NCI-H345 treated with DMSO at 0.1 percent for 48 hours (cell line): ENCODE measurements at regions not wholly inside any gene's neighbourhood (a gene's known extent, or its start where the extent isn't known, plus 50 kb on each side); places are given as distances from the start of the nearest gene placed in this dataset.
"Not testable (repeated sequence)": the region's sequence is repeated elsewhere in the genome, so short reads cannot be mapped to it uniquely, and the experiment has no call there.

Source experiments
- DNase-seq: peaks from one replicate; lab custom pipeline; 2025; ENCODE audit not compliant: unreplicated experiment; lab: John Stamatoyannopoulos, UW

GRCh38 chr2:238502088-238502810 is 75.5 kb downstream of the ASB1 start:
- DNase-seq = no peak

GRCh38 chr2:238502956-238503791 is 76.4 kb downstream of the ASB1 start:
- DNase-seq = no peak

GRCh38 chr2:238504181-238504931 is 77.6 kb downstream of the ASB1 start:
- peak; percentile 94 for DNase-seq

GRCh38 chr2:238505119-238505891 is 78.6 kb downstream of the ASB1 start:
- DNase-seq = no peak

- DNase-seq = no peak
These were observed 79.2 kb downstream of the ASB1 start for GRCh38 chr2:238505892-238506280.

- no peak for DNase-seq
These were observed 79.8 kb downstream of the ASB1 start for GRCh38 chr2:238506371-238507068.

GRCh38 chr2:238507836-238508235 is 81.1 kb downstream of the ASB1 start:
- no peak for DNase-seq

GRCh38 chr2:238509151-238509835 is 82.6 kb downstream of the ASB1 start:
- DNase-seq = peak; percentile 49

- DNase-seq = no peak
These were observed 83.2 kb downstream of the ASB1 start for GRCh38 chr2:238509903-238510302.

- peak; percentile 41 for DNase-seq
These were observed 84.3 kb downstream of the ASB1 start for GRCh38 chr2:238510911-238511613.

GRCh38 chr2:238511614-238511950 is 84.9 kb downstream of the ASB1 start:
- DNase-seq = no peak

- no peak for DNase-seq
These were observed 85.6 kb downstream of the ASB1 start for GRCh38 chr2:238512247-238512867.

GRCh38 chr2:238513346-238513745 is 86.6 kb downstream of the ASB1 start:
- no peak for DNase-seq

GRCh38 chr2:238514024-238514423 is 87.3 kb downstream of the ASB1 start:
- DNase-seq = not testable (repeated sequence)

GRCh38 chr2:238515377-238515776 is 88.7 kb downstream of the ASB1 start:
- DNase-seq = no peak

- no peak for DNase-seq
These were observed 90.5 kb downstream of the ASB1 start for GRCh38 chr2:238517209-238517608.

GRCh38 chr2:238518172-238518820 is 91.6 kb downstream of the ASB1 start:
- DNase-seq = no peak

- DNase-seq = no peak
These were observed 92.1 kb downstream of the ASB1 start for GRCh38 chr2:238518821-238519186.
